ENCODE measurements at regions not wholly inside any gene's neighbourhood (a gene's known extent, or its start where the extent isn't known, plus 50 kb on each side); places are given as distances from the start of the nearest gene placed in this dataset.

GRCh38 chr2:8270699-8271098, 411.2 kb upstream of the ID2 start:
- TF ChIP-seq CTCF (conservative IDR thresholded peaks at IDR 0.05; ENCODE audit: low read depth, low read length) (no peak), EZH2 (IDR thresholded peaks at IDR 0.05; ENCODE audit: borderline replicate concordance, low read depth, low read length, poor library complexity, severe bottlenecking) (no peak)
